ENCODE measurements at regions not wholly inside any gene's neighbourhood (a gene's known extent, or its start where the extent isn't known, plus 50 kb on each side); places are given as distances from the start of the nearest gene placed in this dataset.

DNA sequence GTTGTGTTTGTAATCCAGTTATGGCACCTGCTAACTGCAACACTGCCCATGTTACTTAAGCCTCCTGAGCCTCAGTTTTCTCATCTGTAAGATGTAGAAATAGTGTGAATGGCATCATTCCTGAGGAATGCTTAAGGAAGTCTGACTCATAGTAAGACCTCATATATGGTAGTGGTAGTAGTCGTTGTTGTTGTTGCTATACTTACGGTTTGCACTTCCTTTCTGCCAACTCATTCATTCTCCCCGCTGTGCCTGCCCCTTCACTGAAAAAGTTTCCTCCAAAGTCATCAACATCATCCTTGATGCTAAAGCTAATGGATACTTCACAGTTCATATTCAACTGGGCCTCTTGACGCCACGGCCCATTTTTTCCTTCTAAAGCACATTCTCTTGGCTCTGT lies 54.2 kb upstream of the SPANXN3 start:
- CTCF ChIA-PET: no interaction called here
- no peak overlapping the region for H3K27ac ChIP-seq (ENCODE audit: extremely low read depth, low read depth, low read length)
- H3K9me3 ChIP-seq (ENCODE audit: control insufficient read depth, insufficient read depth, low read depth, low read length): no peaks in the 10 kb centered on the region
- no peak for TF ChIP-seq PRDM1 (tag by site-specific recombination; IDR thresholded peaks at IDR 0.05)
- no peak for TF ChIP-seq ZNF518A (tag by site-specific recombination; conservative IDR thresholded peaks at IDR 0.05; ENCODE audit: low read depth)
- TF ChIP-seq ZNF132 (tag by site-specific recombination; IDR thresholded peaks at IDR 0.05; ENCODE audit: borderline replicate concordance): no peak
- TF ChIP-seq BCL11A (tag by site-specific recombination; IDR thresholded peaks at IDR 0.05; ENCODE audit: low read depth): no peak
- no peak for TF ChIP-seq ZNF302 (tag by site-specific recombination; IDR thresholded peaks at IDR 0.05; ENCODE audit: low read depth)
- TF ChIP-seq ZNF521 (tag by site-specific recombination; IDR thresholded peaks at IDR 0.05): no peak
- TF ChIP-seq ZNF416 (tag by site-specific recombination; IDR thresholded peaks at IDR 0.05): no peak
- TF ChIP-seq ZNF473 (tag by site-specific recombination; IDR thresholded peaks at IDR 0.05): no peak
- TF ChIP-seq, protein P1, sequence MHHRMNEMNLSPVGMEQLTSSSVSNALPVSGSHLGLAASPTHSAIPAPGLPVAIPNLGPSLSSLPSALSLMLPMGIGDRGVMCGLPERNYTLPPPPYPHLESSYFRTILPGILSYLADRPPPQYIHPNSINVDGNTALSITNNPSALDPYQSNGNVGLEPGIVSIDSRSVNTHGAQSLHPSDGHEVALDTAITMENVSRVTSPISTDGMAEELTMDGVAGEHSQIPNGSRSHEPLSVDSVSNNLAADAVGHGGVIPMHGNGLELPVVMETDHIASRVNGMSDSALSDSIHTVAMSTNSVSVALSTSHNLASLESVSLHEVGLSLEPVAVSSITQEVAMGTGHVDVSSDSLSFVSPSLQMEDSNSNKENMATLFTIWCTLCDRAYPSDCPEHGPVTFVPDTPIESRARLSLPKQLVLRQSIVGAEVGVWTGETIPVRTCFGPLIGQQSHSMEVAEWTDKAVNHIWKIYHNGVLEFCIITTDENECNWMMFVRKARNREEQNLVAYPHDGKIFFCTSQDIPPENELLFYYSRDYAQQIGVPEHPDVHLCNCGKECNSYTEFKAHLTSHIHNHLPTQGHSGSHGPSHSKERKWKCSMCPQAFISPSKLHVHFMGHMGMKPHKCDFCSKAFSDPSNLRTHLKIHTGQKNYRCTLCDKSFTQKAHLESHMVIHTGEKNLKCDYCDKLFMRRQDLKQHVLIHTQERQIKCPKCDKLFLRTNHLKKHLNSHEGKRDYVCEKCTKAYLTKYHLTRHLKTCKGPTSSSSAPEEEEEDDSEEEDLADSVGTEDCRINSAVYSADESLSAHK (tag by site-specific recombination; IDR thresholded peaks at IDR 0.05): no peak
- TF ChIP-seq ZNF654 (tag by site-specific recombination; IDR thresholded peaks at IDR 0.05; ENCODE audit: low read depth): no peak
- TF ChIP-seq ZNF350 (tag by site-specific recombination; IDR thresholded peaks at IDR 0.05): no peak
- no peak for TF ChIP-seq ZNF658 (tag by site-specific recombination; IDR thresholded peaks at IDR 0.05)
- TF ChIP-seq FEZF1 (tag by site-specific recombination; IDR thresholded peaks at IDR 0.05): no peak
- no peak for TF ChIP-seq ZNF266 (tag by site-specific recombination; IDR thresholded peaks at IDR 0.05; ENCODE audit: low read depth)
- TF ChIP-seq ZNF426 (tag by site-specific recombination; IDR thresholded peaks at IDR 0.05): no peak
- no peak for TF ChIP-seq ZNF24 (tag by site-specific recombination; IDR thresholded peaks at IDR 0.05)
- no peak for TF ChIP-seq ZNF560 (tag by site-specific recombination; IDR thresholded peaks at IDR 0.05; ENCODE audit: borderline replicate concordance)
- POLR2A ChIA-PET: no interaction called here
- H3K36me3 ChIP-seq (ENCODE audit: control insufficient read depth in 2 of 2, insufficient read depth in 1 of 2, low read length in 2 of 2): no peaks in the 10 kb centered on the region
- no peaks in the 10 kb centered on the region for H3K4me1 ChIP-seq (ENCODE audit: control insufficient read depth, insufficient read depth, low read length)
- H3K4me3 ChIP-seq (ENCODE audit: low read depth, low read length): no peak overlapping the region

DNA sequence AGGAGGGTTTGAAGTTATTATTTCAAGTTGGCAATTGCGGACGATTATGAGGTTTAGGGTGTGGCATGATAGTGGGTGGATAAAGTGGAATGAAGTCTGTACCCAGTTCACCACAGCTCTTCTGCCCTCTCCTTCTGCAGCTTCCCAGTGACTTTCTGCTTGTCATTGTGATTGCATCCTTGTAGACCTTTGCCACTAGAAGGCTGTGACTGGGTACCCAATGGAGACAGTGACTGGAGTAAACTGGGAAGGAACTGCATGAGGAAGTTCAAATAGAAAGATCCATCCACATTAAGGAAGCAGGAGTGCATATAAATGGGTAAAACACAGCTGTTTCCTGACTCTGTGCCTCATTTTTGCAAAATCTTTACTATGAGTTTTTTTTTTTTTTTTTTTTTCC lies 53.5 kb upstream of the SPANXN3 start:
- Histone ChIP-seq H3K27ac (ENCODE audit: extremely low read depth, low read depth, low read length) (no peak overlapping the region), H3K4me1 (ENCODE audit: control insufficient read depth, insufficient read depth, low read length) (no peaks in the 10 kb centered on the region), H3K4me3 (ENCODE audit: low read depth, low read length) (no peak overlapping the region), H3K9me3 (ENCODE audit: control insufficient read depth, insufficient read depth, low read depth, low read length) (no peaks in the 10 kb centered on the region), H3K36me3 (ENCODE audit: control insufficient read depth in 2 of 2, insufficient read depth in 1 of 2, low read length in 2 of 2) (no peaks in the 10 kb centered on the region)
- POLR2A ChIA-PET: no interaction called here
- CTCF ChIA-PET: interaction anchor here (0.6 kb wide), 1 partner anchor 26 kb away, joined by 4 read pairs; no protein-coding TSS in a partner anchor
- TF ChIP-seq ZNF202 (tag by site-specific recombination; IDR thresholded peaks at IDR 0.05; ENCODE audit: borderline replicate concordance) (no peak), ZFP3 (tag by site-specific recombination; IDR thresholded peaks at IDR 0.05; ENCODE audit: low read depth) (no peak), ELK4 (IDR thresholded peaks at IDR 0.05; ENCODE audit: borderline replicate concordance, low read depth, low read length) (no peak), ZNF221 (tag by site-specific recombination; IDR thresholded peaks at IDR 0.05; ENCODE audit: borderline replicate concordance) (no peak), PATZ1 (tag by site-specific recombination; IDR thresholded peaks at IDR 0.05) (no peak), ZNF776 (tag by site-specific recombination; IDR thresholded peaks at IDR 0.05; ENCODE audit: borderline replicate concordance) (no peak), ZNF544 (tag by site-specific recombination; IDR thresholded peaks at IDR 0.05) (no peak), ZNF585B (tag by site-specific recombination; IDR thresholded peaks at IDR 0.05) (no peak)

Measured in HEK293 (cell line).